PFSK-1 (cell line): ENCODE measurements at regions not wholly inside any gene's neighbourhood (a gene's known extent, or its start where the extent isn't known, plus 50 kb on each side); places are given as distances from the start of the nearest gene placed in this dataset.

Experiments
- FOXP2 ChIP-seq: optimal IDR thresholded peaks from 2 replicates; pipeline ENCODE3; 2011; ENCODE audit warnings: borderline replicate concordance, control low read depth, inconsistent platforms; ENCODE audit not compliant: insufficient read depth; ENCODE audit errors: extremely low read length, extremely low read depth
- POLR2AphosphoS5 ChIP-seq: IDR thresholded peaks from 2 replicates; pipeline ENCODE4 v1.6.1; 2012; ENCODE audit warnings: low read depth, mild to moderate bottlenecking, control low read depth, low read length, moderate library complexity
- REST ChIP-seq, 2 experiments: IDR thresholded peaks; 2 replicates each; pipeline versions ENCODE4 v1.6.1 to v1.8.0; 2011 to 2012; ENCODE audit warnings: low read depth in 2 of 2, low read length in 2 of 2, control low read depth in 1 of 2, inconsistent platforms in 1 of 2, mild to moderate bottlenecking in 1 of 2, moderate library complexity in 1 of 2; ENCODE audit not compliant: insufficient read depth in 1 of 2
- SIN3A ChIP-seq: IDR thresholded peaks from 2 replicates; pipeline ENCODE4 v1.6.1; 2012; ENCODE audit warnings: mild to moderate bottlenecking, low read length, moderate library complexity, borderline replicate concordance; ENCODE audit not compliant: insufficient read depth
- TAF1 ChIP-seq: IDR thresholded peaks from 2 replicates; pipeline ENCODE4 v1.6.1; 2012; ENCODE audit warnings: low read length, control low read depth, borderline replicate concordance; ENCODE audit not compliant: insufficient read depth

GRCh38 chr4:104294811-104295210 lies 199.9 kb downstream of the CXXC4 start:
- no peak for TF ChIP-seq FOXP2
- TF ChIP-seq TAF1 = no peak
- no peak for TF ChIP-seq REST (IDR thresholded peaks at IDR 0.05; ENCODE audit: insufficient read depth in 1 of 2, low read depth in 2 of 2, low read length in 2 of 2)
- no peak for TF ChIP-seq POLR2AphosphoS5
- no peak for TF ChIP-seq SIN3A

GRCh38 chr4:104286867-104287266 lies 207.8 kb downstream of the CXXC4 start:
- TF ChIP-seq FOXP2 = no peak

GRCh38 chr4:104283303-104283702 lies 211.4 kb downstream of the CXXC4 start:
- TF ChIP-seq SIN3A = no peak
- TF ChIP-seq TAF1 = no peak
- no peak for TF ChIP-seq REST (IDR thresholded peaks at IDR 0.05; ENCODE audit: insufficient read depth in 1 of 2, low read depth in 2 of 2, low read length in 2 of 2)
- no peak for TF ChIP-seq FOXP2
- TF ChIP-seq POLR2AphosphoS5 = no peak

GRCh38 chr4:104279744-104280143 lies 214.9 kb downstream of the CXXC4 start:
- TF ChIP-seq TAF1 = no peak
- no peak for TF ChIP-seq SIN3A
- TF ChIP-seq FOXP2 = no peak
- no peak for TF ChIP-seq POLR2AphosphoS5
- TF ChIP-seq REST (IDR thresholded peaks at IDR 0.05; ENCODE audit: insufficient read depth in 1 of 2, low read depth in 2 of 2, low read length in 2 of 2) = no peak

GRCh38 chr4:104272966-104273365 lies 221.7 kb downstream of the CXXC4 start:
- TF ChIP-seq TAF1 (no peak), SIN3A (no peak), POLR2AphosphoS5 (no peak), FOXP2 (no peak), REST (IDR thresholded peaks at IDR 0.05; ENCODE audit: insufficient read depth in 1 of 2, low read depth in 2 of 2, low read length in 2 of 2) (no peak)
